Testis (tissue), 2 donors: ENCODE measurements at regions not wholly inside any gene's neighbourhood (a gene's known extent, or its start where the extent isn't known, plus 50 kb on each side); places are given as distances from the start of the nearest gene placed in this dataset.

Source experiments
- POLR2A ChIP-seq: fragments of 450-650 bp; IDR thresholded peaks from one replicate; pipeline ENCODE4 v1.6.1; 2017; ENCODE audit warnings: antibody characterized with exemption, mild to moderate bottlenecking, moderate library complexity
- TF ChIP-seq, protein P1 (sequence below), 3 experiments: fragments of 450-650 bp in 2 of 3; fragments of 200-600 bp in 1 of 3; sonication (generic) in 1 of 3; IDR thresholded peaks; one replicate each; pipeline ENCODE4 v1.5.1; 2016 to 2019; ENCODE audit warnings: antibody characterized with exemption in 3 of 3, mild to moderate bottlenecking in 2 of 3, moderate library complexity in 1 of 3

DNA sequence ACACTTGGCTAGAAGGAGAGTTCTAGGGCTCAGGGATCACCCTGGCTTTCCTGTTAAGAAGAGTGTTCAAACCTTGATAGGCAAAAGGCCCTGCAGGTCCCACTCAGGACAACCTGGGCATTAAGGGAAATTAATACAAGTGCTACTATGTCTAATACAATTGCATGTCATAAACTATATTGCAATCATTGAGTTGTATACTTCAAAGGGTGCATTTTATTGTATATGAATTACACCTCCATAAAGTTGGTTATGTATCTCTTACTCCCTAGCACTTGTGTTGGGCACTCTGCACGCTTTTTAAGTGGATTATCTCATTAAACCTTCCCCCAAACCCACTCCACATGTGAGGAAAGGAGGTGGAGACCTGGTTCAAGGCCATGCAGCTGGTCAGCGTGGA lies 172.1 kb upstream of the GLI2 start:
- TF ChIP-seq POLR2A = no peak
- TF ChIP-seq, protein P1, sequence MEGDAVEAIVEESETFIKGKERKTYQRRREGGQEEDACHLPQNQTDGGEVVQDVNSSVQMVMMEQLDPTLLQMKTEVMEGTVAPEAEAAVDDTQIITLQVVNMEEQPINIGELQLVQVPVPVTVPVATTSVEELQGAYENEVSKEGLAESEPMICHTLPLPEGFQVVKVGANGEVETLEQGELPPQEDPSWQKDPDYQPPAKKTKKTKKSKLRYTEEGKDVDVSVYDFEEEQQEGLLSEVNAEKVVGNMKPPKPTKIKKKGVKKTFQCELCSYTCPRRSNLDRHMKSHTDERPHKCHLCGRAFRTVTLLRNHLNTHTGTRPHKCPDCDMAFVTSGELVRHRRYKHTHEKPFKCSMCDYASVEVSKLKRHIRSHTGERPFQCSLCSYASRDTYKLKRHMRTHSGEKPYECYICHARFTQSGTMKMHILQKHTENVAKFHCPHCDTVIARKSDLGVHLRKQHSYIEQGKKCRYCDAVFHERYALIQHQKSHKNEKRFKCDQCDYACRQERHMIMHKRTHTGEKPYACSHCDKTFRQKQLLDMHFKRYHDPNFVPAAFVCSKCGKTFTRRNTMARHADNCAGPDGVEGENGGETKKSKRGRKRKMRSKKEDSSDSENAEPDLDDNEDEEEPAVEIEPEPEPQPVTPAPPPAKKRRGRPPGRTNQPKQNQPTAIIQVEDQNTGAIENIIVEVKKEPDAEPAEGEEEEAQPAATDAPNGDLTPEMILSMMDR (IDR thresholded peaks at IDR 0.05) = no peak
